PC-9 (cell line): ENCODE measurements at regions not wholly inside any gene's neighbourhood (a gene's known extent, or its start where the extent isn't known, plus 50 kb on each side); places are given as distances from the start of the nearest gene placed in this dataset.

Experiments
- BruUV-seq: library from RNA; stranded (reverse); fragments of 400-500 nt; replicated peaks from 2 replicates; lab custom pipeline; 2021; lab: Mats Ljungman, UMichigan
- CTCF ChIA-PET: fragments of 300-600 bp; sonication (Branson Sonifier 250); formaldehyde crosslinking; loops from one replicate; lab custom pipeline; 2022; ENCODE audit warnings: antibody characterized with exemption; lab: Charles Lee
- POLR2A ChIA-PET: fragments of 300-600 bp; sonication (Branson Sonifier 250); formaldehyde crosslinking; loops from one replicate; lab custom pipeline; 2022; ENCODE audit warnings: antibody characterized with exemption; ENCODE audit not compliant: unreplicated experiment; lab: Charles Lee
- DNase-seq, 2 experiments: peaks; one replicate each; pipeline versions ENCODE4 v3.0.0 to v3.0.0-alpha.2; 2015 to 2022; ENCODE audit warnings: mixed read lengths in 1 of 2
- H2AFZ ChIP-seq: fragments of 200-600 bp; sonication (generic); 2 replicates; pipeline ENCODE4 v1.8.1; 2017; ENCODE audit warnings: antibody characterized with exemption
- H3F3A ChIP-seq: fragments of 200-600 bp; sonication (generic); 2 replicates; pipeline ENCODE4 v1.8.1; 2017; ENCODE audit warnings: antibody characterized with exemption, mild to moderate bottlenecking, low read depth; ENCODE audit not compliant: insufficient read depth
- H3K27ac ChIP-seq: fragments of 200-600 bp; sonication (generic); 2 replicates; pipeline ENCODE4 v1.6.1; 2016; ENCODE audit warnings: mixed run types
- H3K27me3 ChIP-seq: fragments of 200-600 bp; sonication (generic); 2 replicates; pipeline ENCODE4 v1.6.1; 2016; ENCODE audit warnings: low read depth, mixed run types; ENCODE audit not compliant: insufficient read depth
- H3K36me3 ChIP-seq: fragments of 200-600 bp; sonication (generic); 2 replicates; pipeline ENCODE4 v1.6.1; 2016; ENCODE audit warnings: low read depth, mixed run types
- H3K4me1 ChIP-seq: fragments of 200-600 bp; sonication (generic); replicated peaks from 2 replicates; pipeline ENCODE4 v1.6.1; 2016; ENCODE audit warnings: mixed run types; ENCODE audit not compliant: insufficient read depth
- H3K4me2 ChIP-seq: fragments of 200-600 bp; sonication (generic); 2 replicates; pipeline ENCODE4 v1.6.1; 2017; ENCODE audit warnings: mixed run types
- H3K4me3 ChIP-seq: fragments of 200-600 bp; sonication (generic); 2 replicates; pipeline ENCODE4 v1.6.1; 2016; ENCODE audit warnings: mixed run types
- H3K79me2 ChIP-seq: fragments of 200-600 bp; sonication (generic); 2 replicates; pipeline ENCODE4 v1.6.1; 2017; ENCODE audit warnings: low read depth, mixed run types
- H3K9me2 ChIP-seq: fragments of 200-600 bp; sonication (generic); 2 replicates; pipeline ENCODE4 v1.8.1; 2017; ENCODE audit warnings: mild to moderate bottlenecking; ENCODE audit not compliant: insufficient read depth
- H3K9me3 ChIP-seq: fragments of 200-600 bp; sonication (generic); 2 replicates; pipeline ENCODE4 v1.8.1; 2016; ENCODE audit warnings: low read depth; ENCODE audit not compliant: insufficient read depth
- H4K20me1 ChIP-seq: fragments of 200-600 bp; sonication (generic); 2 replicates; pipeline ENCODE4 v1.8.1; 2017; ENCODE audit not compliant: insufficient read depth
- CTCF ChIP-seq: fragments of 200-600 bp; sonication (generic); conservative IDR thresholded peaks from 2 replicates; pipeline ENCODE4 v1.6.1; 2017; ENCODE audit warnings: mixed run types, antibody characterized with exemption, mild to moderate bottlenecking, moderate library complexity
- EZH2 ChIP-seq: fragments of 200-600 bp; sonication (generic); IDR thresholded peaks from 2 replicates; pipeline ENCODE4 v1.8.0; 2017; ENCODE audit warnings: antibody characterized with exemption, low read depth
- intact Hi-C: fragments of 100-400 bp; cut with micrococcal nuclease; formaldehyde crosslinking; loops from one replicate; pipeline ENCODE4 v1.10.0; 2022; ENCODE audit not compliant: unreplicated experiment

- H3K9me2 ChIP-seq = no peaks in the 10 kb centered on the region
- no peaks in the 10 kb centered on the region for H3K27me3 ChIP-seq
- CTCF ChIA-PET = no interaction called here
- no peak for DNase-seq
- H3K79me2 ChIP-seq = no peaks in the 10 kb centered on the region
- no peaks in the 10 kb centered on the region for H3K36me3 ChIP-seq
- H3K4me2 ChIP-seq = no peak overlapping the region
- H3K9me3 ChIP-seq = no peaks in the 10 kb centered on the region
- no peak for TF ChIP-seq EZH2
- BruUV-seq = no TSS peak
- H4K20me1 ChIP-seq = no peaks in the 10 kb centered on the region
- H3F3A ChIP-seq = no peaks in the 10 kb centered on the region
- no peak overlapping the region for H3K27ac ChIP-seq
- no peak overlapping the region for H2AFZ ChIP-seq
- POLR2A ChIA-PET = no interaction called here
- H3K4me3 ChIP-seq = no peak overlapping the region
- intact Hi-C loops = no loop called here
- no peaks in the 10 kb centered on the region for H3K4me1 ChIP-seq
Observed at GRCh38 chrX:4579480-4579879, 866.0 kb upstream of the PRKX start.

- Histone ChIP-seq H3K27ac (no peak overlapping the region), H3F3A (no peaks in the 10 kb centered on the region), H4K20me1 (no peaks in the 10 kb centered on the region), H3K36me3 (no peaks in the 10 kb centered on the region), H3K27me3 (no peaks in the 10 kb centered on the region), H3K9me2 (no peaks in the 10 kb centered on the region), H2AFZ (no peak overlapping the region), H3K9me3 (peaks cover 7% of the 10 kb centered on the region; the same call in 1 of the 2 replicates), H3K4me3 (no peak overlapping the region), H3K79me2 (no peaks in the 10 kb centered on the region), H3K4me1 (peaks cover 10% of the 10 kb centered on the region), H3K4me2 (no peak overlapping the region)
- BruUV-seq = no TSS peak
- no peak for TF ChIP-seq CTCF
- TF ChIP-seq EZH2 = no peak
- intact Hi-C loops = no loop called here
- DNase-seq = no peak
- ChIA-PET POLR2A (no interaction called here), CTCF (no interaction called here)
Observed at GRCh38 chrX:4572691-4573090, 859.2 kb upstream of the PRKX start.

GRCh38 chrX:4570151-4570550, 856.7 kb upstream of the PRKX start:
- Histone ChIP-seq H2AFZ (no peak overlapping the region), H3K36me3 (no peaks in the 10 kb centered on the region), H3K4me1 (peaks cover 10% of the 10 kb centered on the region), H3K9me2 (no peaks in the 10 kb centered on the region), H3K4me3 (no peak overlapping the region), H4K20me1 (no peaks in the 10 kb centered on the region), H3K27ac (no peak overlapping the region), H3K9me3 (peaks cover 7% of the 10 kb centered on the region; the same call in 1 of the 2 replicates), H3K79me2 (no peaks in the 10 kb centered on the region), H3K27me3 (no peaks in the 10 kb centered on the region), H3F3A (no peaks in the 10 kb centered on the region), H3K4me2 (peak overlapping the region; percentile 12; the same call in 1 of the 2 replicates)
- no TSS peak for BruUV-seq
- CTCF ChIA-PET = no interaction called here
- intact Hi-C loops = no loop called here
- peak in 1 of 2 experiments; percentile 62 for DNase-seq
- POLR2A ChIA-PET = no interaction called here
- TF ChIP-seq EZH2 (no peak), CTCF (no peak)

- no peaks in the 10 kb centered on the region for H3K79me2 ChIP-seq
- H3K27ac ChIP-seq = no peak overlapping the region
- no peaks in the 10 kb centered on the region for H3K36me3 ChIP-seq
- no peaks in the 10 kb centered on the region for H3F3A ChIP-seq
- H2AFZ ChIP-seq = no peak overlapping the region
- no peak overlapping the region for H3K4me2 ChIP-seq
- no peaks in the 10 kb centered on the region for H4K20me1 ChIP-seq
- no TSS peak for BruUV-seq
- no peak for DNase-seq
- no peak overlapping the region for H3K4me3 ChIP-seq
- H3K9me2 ChIP-seq = no peaks in the 10 kb centered on the region
- POLR2A ChIA-PET = no interaction called here
- no peaks in the 10 kb centered on the region for H3K27me3 ChIP-seq
- no peaks in the 10 kb centered on the region for H3K9me3 ChIP-seq
- CTCF ChIA-PET = no interaction called here
- H3K4me1 ChIP-seq = no peaks in the 10 kb centered on the region
- intact Hi-C loops = no loop called here
- no peak for TF ChIP-seq CTCF
- no peak for TF ChIP-seq EZH2
Observed at GRCh38 chrX:4560192-4560591, 846.7 kb upstream of the PRKX start.
